A204.1 (cell line): ENCODE measurements at regions not wholly inside any gene's neighbourhood (a gene's known extent, or its start where the extent isn't known, plus 50 kb on each side); places are given as distances from the start of the nearest gene placed in this dataset.

Experiments
- FAIRE-seq: peaks from 2 replicates; lab custom pipeline; 2012; peaks lifted over from hg19 to GRCh38; lab: Jason Lieb, UNC

DNA sequence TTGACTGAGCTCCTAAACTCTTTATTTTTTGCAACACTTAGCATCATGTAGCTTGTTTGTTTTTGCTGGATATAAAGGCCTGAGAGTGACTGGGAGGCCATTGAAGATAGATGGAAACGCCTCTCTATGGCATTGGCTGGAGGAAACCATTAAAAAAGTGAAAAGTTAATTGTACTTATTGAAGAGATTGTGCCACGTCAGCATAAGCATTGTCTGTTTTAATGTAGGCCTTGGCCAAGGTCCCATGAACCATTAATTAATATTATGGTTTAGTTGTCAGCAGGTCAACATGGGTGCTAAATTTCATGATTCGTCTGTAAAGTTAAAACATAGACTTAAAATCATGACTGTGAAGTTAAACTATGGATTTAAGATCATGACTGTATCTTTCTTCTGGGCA is 178.6 kb downstream of the GATA3 start:
- no peak for FAIRE-seq

DNA sequence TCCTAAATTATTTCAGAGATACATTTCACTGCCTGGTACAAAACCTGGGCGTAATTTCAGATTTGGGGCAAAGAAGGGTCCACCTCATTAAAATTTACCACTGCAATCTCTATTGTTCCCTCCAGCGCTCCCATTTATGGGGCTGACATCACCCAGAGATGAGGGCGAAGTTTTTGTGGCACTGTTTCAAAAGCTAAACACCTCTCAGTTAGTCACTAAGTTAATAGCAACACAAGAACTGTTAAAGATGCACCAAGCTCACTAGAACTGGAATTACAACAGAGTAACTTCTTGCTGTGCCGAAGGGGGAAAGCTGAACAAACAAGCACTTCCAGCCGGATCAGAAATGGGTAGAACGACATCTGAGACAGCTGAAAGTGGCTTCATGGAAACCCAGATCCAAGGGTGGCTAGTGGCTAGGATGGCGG is 179.4 kb downstream of the GATA3 start:
- no peak for FAIRE-seq

- no peak for FAIRE-seq
Observed at GRCh38 chr10:8235253-8236027, 181.0 kb downstream of the GATA3 start.

- FAIRE-seq, result no peak
Observed at GRCh38 chr10:8238986-8239385, 184.5 kb downstream of the GATA3 start.

GRCh38 chr10:8240861-8241260 is 186.4 kb downstream of the GATA3 start:
- FAIRE-seq, result no peak

DNA sequence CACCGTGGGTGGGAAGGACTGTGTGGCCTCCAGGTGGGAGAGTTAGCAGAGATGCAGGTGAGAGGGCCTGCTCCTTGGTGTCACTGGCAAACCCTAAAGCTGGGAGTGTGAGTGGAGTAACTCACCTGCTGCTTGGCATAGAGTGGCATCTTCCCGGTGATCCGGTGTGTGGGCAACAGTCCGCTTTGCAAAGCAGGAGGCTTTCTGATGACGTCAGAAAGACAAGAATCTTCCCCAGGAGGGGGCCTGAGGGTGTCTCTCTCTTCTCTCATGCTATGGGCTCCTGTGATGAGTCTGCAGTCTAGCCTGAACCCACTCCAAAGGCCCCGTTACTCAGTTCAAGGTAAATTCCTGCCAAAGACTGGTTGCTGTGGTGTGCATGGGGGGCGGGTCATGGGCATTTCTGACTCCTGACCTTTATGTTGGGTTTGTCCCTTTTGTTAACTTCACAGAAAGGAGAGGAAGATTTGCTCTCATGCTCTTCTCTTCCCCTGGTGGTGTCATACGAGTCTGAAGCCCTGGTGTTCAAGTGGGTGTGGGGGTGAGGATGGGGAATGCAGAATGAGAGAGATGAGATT is 187.9 kb downstream of the GATA3 start:
- FAIRE-seq, result no peak

- FAIRE-seq, result no peak
Observed at GRCh38 chr10:8245131-8245813, 190.8 kb downstream of the GATA3 start.

DNA sequence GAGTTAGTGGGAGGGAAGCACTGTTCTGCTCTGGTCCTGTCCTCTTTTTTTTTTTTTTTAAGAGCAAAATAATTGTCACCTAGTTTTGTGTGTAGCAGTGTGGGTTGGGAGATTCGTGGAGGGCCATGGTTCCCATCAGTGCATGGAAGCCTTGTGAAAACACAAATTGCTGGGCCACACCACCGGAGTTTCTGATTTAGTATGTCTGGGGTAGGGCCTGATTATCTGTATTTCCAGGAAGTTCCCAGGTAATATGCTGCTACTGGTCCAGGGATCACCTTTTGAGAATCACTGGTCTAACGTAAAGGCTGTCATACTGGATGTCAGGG is 191.3 kb downstream of the GATA3 start:
- no peak for FAIRE-seq

- no peak for FAIRE-seq
Observed at GRCh38 chr10:8246548-8246947, 192.1 kb downstream of the GATA3 start.

GRCh38 chr10:8247191-8247590 is 192.7 kb downstream of the GATA3 start:
- FAIRE-seq, result no peak

DNA sequence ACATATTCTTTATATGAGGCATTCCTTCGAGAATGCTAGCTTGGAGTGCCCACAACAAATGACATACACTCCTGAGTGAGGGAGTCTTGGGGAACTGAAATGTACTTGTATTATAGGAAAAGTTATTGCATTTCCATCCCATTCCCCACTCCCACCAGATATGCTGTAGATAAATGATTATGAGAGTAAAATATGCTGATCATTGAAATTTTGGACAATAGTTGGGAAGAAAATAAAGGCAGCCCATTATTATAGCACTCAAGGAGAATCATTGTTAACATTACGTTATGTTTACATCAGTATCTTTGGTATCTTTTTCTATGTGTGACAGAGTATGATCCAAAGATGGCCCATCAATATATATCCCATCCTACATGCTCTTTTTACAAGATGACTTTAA is 194.4 kb downstream of the GATA3 start:
- no peak for FAIRE-seq

GRCh38 chr10:8254350-8254749 is 199.9 kb downstream of the GATA3 start:
- no peak for FAIRE-seq

DNA sequence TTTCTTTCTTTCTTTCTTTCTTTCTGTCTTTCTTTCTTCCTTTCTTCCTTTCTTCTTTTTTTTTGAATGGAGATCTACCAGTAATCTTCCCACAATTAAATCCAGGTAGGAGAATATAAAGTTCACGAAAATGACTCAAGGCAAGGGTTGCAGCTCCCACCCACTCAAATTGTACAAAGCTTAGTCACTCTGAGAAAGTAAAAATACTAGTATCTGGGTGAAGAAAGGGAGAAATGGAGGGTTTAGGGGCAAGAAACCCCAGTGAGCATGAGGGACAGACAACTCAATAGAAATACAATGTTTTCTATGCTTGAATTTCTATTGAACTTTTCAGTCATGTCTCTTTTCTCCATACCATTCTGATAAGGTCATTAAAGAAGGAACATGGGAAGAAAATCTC is 200.8 kb downstream of the GATA3 start:
- FAIRE-seq, result no peak

DNA sequence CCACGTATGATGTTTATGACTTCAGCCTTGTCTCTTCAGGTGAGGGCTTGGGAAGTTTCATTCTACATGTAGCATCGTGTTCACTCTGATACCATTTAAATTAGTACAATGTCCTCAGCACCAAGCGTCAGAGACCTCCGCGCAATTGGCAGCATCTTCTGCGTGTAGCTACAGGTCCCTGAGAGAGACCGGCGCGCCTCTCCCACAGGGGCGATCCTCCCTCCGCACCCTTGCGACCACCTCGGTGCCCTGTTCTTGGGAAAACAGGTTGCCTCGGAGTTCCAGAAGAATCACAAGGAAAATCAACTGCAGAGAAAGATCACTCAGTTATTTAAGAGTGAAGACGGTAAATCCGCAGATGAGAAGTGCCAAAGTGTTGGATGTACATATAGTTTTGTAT is 206.2 kb downstream of the GATA3 start:
- FAIRE-seq, result no peak

- FAIRE-seq, result no peak
Observed at GRCh38 chr10:8262317-8262716, 207.8 kb downstream of the GATA3 start.

DNA sequence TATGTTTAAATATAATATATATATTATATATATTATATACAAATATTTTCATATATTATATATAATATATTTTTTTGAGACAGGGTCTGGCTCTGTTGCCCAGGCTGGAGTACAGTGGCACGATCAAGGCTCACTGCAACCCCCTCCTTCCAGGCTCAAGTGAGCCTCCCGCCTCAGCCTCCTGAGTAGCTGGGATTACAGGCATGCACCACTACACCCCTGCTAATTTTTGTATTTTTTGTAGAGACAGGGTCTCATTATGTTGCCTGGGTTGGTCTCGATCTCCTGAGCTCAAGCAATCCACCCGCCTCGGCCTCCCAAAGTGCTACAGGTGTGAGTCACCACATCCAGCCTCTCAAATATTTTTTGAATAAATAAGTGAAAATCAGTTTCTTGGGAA is 215.5 kb downstream of the GATA3 start:
- FAIRE-seq, result no peak

- FAIRE-seq, result no peak
Observed at GRCh38 chr10:8272794-8273425, 218.4 kb downstream of the GATA3 start.

GRCh38 chr10:8273749-8274148 is 219.3 kb downstream of the GATA3 start:
- FAIRE-seq, result no peak

DNA sequence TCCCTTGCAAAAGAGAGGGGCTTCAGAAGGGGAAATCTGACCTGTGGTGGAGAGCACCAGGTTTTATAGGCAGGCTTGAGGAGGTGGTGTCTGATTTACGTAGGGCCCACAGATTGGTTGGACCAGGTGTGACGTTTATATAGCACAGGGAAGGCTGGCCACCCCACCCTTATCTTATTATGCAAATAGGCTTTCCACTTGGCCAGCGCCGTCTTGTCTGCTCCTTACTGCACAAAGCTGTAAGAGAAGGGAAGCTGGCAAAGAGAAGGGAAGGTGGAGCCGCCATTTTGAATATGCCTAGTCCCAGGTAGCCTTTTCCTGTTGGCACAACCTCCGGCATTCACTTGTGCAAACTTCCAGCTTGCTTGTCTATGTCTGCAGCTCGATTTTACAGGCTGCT is 221.4 kb downstream of the GATA3 start:
- FAIRE-seq, result no peak

- no peak for FAIRE-seq
Observed at GRCh38 chr10:8278099-8278498, 223.6 kb downstream of the GATA3 start.

DNA sequence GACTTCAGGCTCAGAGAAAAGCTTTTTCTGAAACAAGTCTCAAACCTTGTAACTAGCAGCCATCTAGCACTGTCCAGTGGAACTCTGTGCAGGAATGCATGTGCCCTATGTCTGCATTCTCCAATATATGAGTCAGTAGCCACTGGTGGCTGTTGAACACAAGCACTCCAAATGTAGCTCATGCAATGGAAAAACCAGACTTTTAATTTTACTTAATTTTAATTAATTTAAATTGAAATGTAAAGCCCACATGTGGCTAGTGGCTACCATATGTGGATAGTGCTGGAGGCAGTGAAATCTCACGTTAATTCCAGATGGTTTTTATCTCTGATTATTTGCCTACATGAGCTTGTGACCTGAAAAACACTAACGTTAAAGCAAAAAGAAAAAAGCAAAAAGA is 225.1 kb downstream of the GATA3 start:
- no peak for FAIRE-seq

DNA sequence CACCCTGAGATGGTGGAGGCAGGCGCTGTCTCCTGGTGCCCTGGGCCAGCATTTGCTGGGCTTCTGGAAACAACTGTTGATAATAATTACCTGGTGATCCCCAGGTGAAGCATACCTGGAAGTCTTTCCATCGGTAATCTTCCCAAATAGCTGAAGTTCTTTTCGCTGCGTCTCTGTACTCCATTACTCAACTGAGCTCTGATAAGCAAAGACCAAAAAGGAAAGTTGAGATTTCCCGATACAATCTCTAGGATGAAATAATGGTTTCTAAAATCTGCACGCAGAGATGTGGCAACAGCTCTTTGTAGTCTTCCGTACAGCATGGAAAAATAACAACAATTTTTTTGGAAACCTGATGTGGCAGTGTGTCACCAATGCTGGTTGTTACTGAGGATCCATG is 226.5 kb downstream of the GATA3 start:
- no peak for FAIRE-seq

- FAIRE-seq, result no peak
Observed at GRCh38 chr10:8282340-8282739, 227.9 kb downstream of the GATA3 start.
